ENCODE measurements at regions not wholly inside any gene's neighbourhood (a gene's known extent, or its start where the extent isn't known, plus 50 kb on each side); places are given as distances from the start of the nearest gene placed in this dataset.

GRCh38 chr20:37600486-37600885 lies 72.8 kb upstream of the BLCAP start:
- intact Hi-C loops (cut with DNase I, micrococcal nuclease): no loop called here
- DNase-seq (no peak), ATAC-seq (no peak)

GRCh38 chr20:37598575-37599342 lies 71.1 kb upstream of the BLCAP start:
- no peak for ATAC-seq
- intact Hi-C loops (cut with DNase I, micrococcal nuclease): no loop called here
- DNase-seq: no peak

- intact Hi-C loops (cut with DNase I, micrococcal nuclease): no loop called here
- DNase-seq (no peak), ATAC-seq (no peak)
Observed at GRCh38 chr20:37598100-37598543, 70.4 kb upstream of the BLCAP start.

GRCh38 chr20:37596890-37597536 lies 69.3 kb upstream of the BLCAP start:
- intact Hi-C loops (cut with DNase I, micrococcal nuclease): no loop called here
- no peak for ATAC-seq
- no peak for DNase-seq

GRCh38 chr20:37596168-37596567 lies 68.5 kb upstream of the BLCAP start:
- DNase-seq (no peak), ATAC-seq (no peak)
- intact Hi-C loops (cut with DNase I, micrococcal nuclease): no loop called here

- no peak for DNase-seq
Observed at GRCh38 chr20:37593710-37594109, 66.0 kb upstream of the BLCAP start.

GRCh38 chr20:37590938-37591490 lies 63.3 kb upstream of the BLCAP start:
- DNase-seq: no peak
- intact Hi-C loops (cut with DNase I, micrococcal nuclease): no loop called here
- no peak for ATAC-seq

More at GRCh38 chr20:37593710-37594109, 66.0 kb upstream of the BLCAP start:
- no peak for ATAC-seq
- intact Hi-C loops (cut with DNase I, micrococcal nuclease): no loop called here

- intact Hi-C loops (cut with DNase I, micrococcal nuclease): no loop called here
- no peak for ATAC-seq
- no peak for DNase-seq
Observed at GRCh38 chr20:37586078-37586477, 58.4 kb upstream of the BLCAP start.

GRCh38 chr20:37584238-37584807 lies 56.6 kb upstream of the BLCAP start:
- DNase-seq (no peak), ATAC-seq (no peak)
- intact Hi-C loops (cut with DNase I, micrococcal nuclease): no loop called here

GRCh38 chr20:37581246-37581645 lies 53.6 kb upstream of the BLCAP start:
- intact Hi-C loops (cut with DNase I, micrococcal nuclease): no loop called here
- no peak for ATAC-seq
- no peak for DNase-seq

- ATAC-seq: no peak
- intact Hi-C loops (cut with DNase I, micrococcal nuclease): no loop called here
- no peak for DNase-seq
Observed at GRCh38 chr20:37580069-37580468, 52.4 kb upstream of the BLCAP start.

- intact Hi-C loops (cut with DNase I, micrococcal nuclease): loop anchor here in 1 of 2 donors (5.0 kb wide), 1 partner anchor 408 kb away; no protein-coding TSS in a partner anchor
- ATAC-seq: no peak
Observed at GRCh38 chr20:37579106-37579505, 51.4 kb upstream of the BLCAP start.

GRCh38 chr20:37577981-37578380 lies 50.3 kb upstream of the BLCAP start:
- intact Hi-C loops (cut with DNase I, micrococcal nuclease): loop anchor here in 1 of 2 donors (5.0 kb wide), 1 partner anchor 409 kb away; no protein-coding TSS in a partner anchor
- no peak for DNase-seq
- ATAC-seq: no peak

More at GRCh38 chr20:37579106-37579505, 51.4 kb upstream of the BLCAP start:
- DNase-seq: no peak

Data from left colon (tissue), 2 donors.